GM18951 (cell line): ENCODE measurements at regions not wholly inside any gene's neighbourhood (a gene's known extent, or its start where the extent isn't known, plus 50 kb on each side); places are given as distances from the start of the nearest gene placed in this dataset.

Experiments used
- POLR2A ChIP-seq: IDR thresholded peaks from 4 replicates; pipeline ENCODE4 v1.6.1; 2011; ENCODE audit warnings: mild to moderate bottlenecking; ENCODE audit not compliant: insufficient read length, insufficient read depth; ENCODE audit errors: extremely low read depth
- in situ Hi-C: fragments of 300-500 bp; cut with MboI; formaldehyde crosslinking; loops from one replicate; pipeline ENCODE4 v1.12.0; 2022; ENCODE audit warnings: low sequenced_read_pairs, mixed read lengths, inconsistent platforms; ENCODE audit not compliant: unreplicated experiment

DNA sequence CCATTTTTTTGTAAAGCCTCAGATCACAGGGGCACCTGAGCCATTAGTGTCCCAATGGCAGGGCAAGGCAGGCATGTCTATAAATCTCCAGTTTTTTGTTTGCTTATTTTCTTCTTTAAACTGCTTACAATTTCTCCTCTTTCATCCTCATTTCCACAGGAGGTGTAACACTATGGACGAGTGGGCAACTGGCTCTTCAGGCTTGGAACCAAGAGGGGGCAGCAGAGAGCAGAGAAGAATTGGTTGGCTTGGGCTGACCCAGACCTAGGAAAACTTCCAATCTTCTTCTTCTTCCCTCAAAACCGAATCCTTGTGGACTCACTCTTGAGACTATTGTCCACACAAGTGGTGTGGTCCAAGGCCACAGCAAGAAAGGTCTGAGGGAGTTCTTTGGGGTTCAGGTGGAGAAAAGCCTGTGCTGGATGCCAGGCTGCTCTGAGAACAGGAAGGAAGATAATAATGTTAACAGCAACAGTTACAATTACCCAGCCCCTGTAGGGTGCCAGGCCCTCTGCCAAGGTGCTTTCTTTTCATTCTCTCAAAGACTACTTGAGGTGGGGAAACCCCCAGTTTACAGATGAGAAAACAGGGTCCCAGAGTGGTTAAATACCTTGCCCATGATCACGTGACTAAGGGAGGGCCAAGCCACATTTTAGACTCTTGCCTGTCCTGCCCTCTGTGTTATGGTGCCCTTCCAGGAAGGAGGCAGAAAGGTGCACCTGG, 70.7 kb upstream of the E2F8 start:
- TF ChIP-seq POLR2A: no peak
- in situ Hi-C loops: loop anchor here (25.0 kb wide), 1 partner anchor 601 kb away; no protein-coding TSS in a partner anchor

DNA sequence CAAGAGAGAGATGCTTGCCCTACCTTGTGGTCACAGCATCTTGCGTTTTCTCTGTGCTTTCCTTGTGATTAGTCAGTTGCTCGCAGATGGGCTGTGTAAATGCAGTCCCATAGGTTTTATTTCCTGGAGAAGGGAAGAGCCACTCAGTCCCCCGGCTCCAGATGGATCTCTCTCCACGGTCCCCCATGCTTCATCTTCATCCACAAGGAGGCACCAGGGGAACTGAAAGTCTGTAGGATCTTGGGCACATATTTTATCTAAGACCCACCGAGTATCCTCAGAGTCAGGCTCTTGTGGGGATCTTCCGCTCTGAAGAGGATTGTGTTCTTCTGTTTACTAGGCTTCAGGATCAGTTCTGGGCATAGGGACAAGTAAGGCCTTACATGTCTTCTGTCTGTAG, 66.8 kb upstream of the E2F8 start:
- in situ Hi-C loops: loop anchor here (25.0 kb wide), 1 partner anchor 605 kb away; no protein-coding TSS in a partner anchor

DNA sequence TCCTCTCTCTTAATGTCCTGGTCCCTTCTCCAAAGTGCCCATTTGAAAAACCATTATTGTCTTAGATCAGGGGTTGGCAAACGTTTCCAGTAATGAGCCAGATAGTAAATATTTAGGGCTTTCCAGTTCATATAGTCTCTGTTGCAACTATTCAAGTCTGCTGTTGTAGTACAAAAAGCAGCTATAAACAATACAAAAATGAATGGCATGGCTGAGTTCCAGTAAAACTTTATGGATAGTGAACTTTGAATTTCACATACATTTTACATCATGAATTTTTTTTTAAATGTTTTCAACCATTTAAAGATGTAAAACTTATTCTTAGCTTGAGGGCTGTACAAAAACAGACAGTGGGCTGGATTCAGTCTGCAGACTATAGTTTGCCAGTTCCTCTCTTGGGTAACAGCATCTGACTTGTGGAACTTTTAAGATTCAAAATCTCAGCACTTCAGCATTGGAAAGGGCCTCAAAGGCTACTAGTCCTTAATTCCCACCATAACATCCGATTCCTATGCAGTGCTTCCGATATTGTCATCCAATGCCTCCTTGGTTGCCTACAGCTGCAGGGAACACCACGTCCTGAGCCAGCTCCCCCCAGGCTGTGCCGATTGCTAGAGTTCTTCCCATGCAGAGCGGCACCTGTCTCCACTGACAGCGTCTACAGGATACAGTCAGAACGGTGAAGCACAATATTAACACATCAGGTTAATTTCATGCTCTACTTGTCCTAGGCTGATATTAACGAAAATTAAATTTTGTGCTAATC, 65.6 kb upstream of the E2F8 start:
- TF ChIP-seq POLR2A: no peak
- in situ Hi-C loops: loop anchor here (25.0 kb wide), 1 partner anchor 606 kb away; no protein-coding TSS in a partner anchor

More for the DNA sequence above, 66.8 kb upstream of the E2F8 start:
- no peak for TF ChIP-seq POLR2A

DNA sequence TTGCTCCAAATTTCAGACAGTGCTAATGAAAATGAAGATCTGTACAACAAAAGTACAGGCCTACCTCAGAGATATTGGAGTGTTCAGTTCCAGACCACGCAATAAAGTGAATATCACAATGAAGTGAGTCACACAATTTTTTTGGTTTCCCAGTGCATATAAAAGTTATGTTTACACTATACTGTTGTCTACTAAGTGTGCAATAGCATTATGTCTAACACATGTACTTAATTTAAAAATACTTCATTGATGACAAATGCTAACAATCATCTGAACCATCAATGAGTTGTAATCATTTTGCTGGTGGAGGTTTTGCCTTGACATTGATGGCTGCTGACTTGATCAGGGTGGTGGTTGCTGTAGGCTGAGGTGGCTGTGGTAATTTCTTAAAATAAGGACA, 60.6 kb upstream of the E2F8 start:
- in situ Hi-C loops: loop anchor here (25.0 kb wide), 1 partner anchor 611 kb away; no protein-coding TSS in a partner anchor
- TF ChIP-seq POLR2A: no peak

DNA sequence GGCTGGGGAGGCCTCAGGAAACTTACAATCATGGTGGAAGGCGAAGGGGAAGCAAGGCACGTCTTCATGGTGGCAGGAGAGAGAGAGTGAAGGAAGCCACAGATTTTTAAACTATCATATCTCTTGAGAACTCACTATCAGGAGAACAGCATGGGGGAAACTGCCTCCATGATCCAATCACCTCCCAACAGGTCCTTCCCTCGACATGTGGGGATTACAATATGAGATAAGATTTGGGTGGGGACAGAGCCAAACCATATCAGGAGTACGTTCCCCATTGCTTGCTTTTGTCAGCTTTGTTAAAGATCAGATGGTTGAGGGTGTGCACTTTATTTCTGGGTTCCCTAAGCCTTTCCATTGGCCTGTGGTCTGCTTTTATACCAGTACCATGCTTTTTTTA, 53.7 kb upstream of the E2F8 start:
- in situ Hi-C loops: no loop called here

DNA sequence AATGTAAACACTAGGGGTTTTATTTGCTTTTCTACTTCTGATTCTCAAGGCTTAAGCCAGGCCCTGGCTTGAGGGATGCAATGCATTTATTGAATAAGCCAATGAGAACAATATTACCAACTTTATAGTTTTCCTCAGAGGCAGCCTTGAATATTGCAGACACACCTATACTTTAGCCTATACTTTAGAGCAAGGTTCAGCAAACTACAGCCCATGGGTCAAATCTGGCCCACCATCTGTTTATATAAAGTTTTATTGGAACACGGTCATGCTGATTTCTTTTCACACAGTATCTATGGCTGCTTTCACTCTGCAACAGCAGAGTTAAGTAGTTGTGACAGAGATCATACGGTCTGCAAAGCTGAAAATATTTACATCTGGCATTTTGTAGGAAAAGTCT, 50.3 kb upstream of the E2F8 start:
- no peak for TF ChIP-seq POLR2A
- in situ Hi-C loops: no loop called here

More for the DNA sequence above, 53.7 kb upstream of the E2F8 start:
- no peak for TF ChIP-seq POLR2A
